HCT116 (cell line): ENCODE measurements at regions not wholly inside any gene's neighbourhood (a gene's known extent, or its start where the extent isn't known, plus 50 kb on each side); places are given as distances from the start of the nearest gene placed in this dataset.

Source experiments
- ATAC-seq: fragments of 200-7000 bp; cut with Tn5 transposase; 2 replicates; pipeline ENCODE4 v1.9.1; 2020; ENCODE audit warnings: mild to moderate bottlenecking, moderate library complexity
- BruUV-seq: library from RNA; stranded (reverse); fragments of 400-500 nt; replicated peaks from 2 replicates; lab custom pipeline; 2021; lab: Mats Ljungman, UMichigan
- CTCF ChIA-PET: fragments of 300-600 bp; sonication (Branson Sonifier 250); formaldehyde crosslinking; loops from one replicate; lab custom pipeline; 2021; ENCODE audit warnings: antibody characterized with exemption; lab: Charles Lee
- POLR2A ChIA-PET: fragments of 300-600, 350-600 bp; sonication (Branson Sonifier 250); formaldehyde crosslinking; loops from one replicate; lab custom pipeline; 2021; ENCODE audit warnings: antibody characterized with exemption; lab: Charles Lee
- RAD21 ChIA-PET, 2 experiments: fragments of 300-600 bp; sonication (Branson Sonifier 250); formaldehyde crosslinking; loops; one replicate each; lab custom pipeline; 2023; ENCODE audit warnings: low total read pairs in 2 of 2; ENCODE audit not compliant: uncharacterized antibody in 2 of 2, unreplicated experiment in 2 of 2, low non-redundant PET in 1 of 2; lab: Charles Lee
- DNase-seq: peaks from one replicate; pipeline ENCODE4 v3.0.0-alpha.2; 2010; ENCODE audit warnings: low read depth, low spot score
- H2AFZ ChIP-seq: fragments of 200-600 bp; shearing (Covaris generic), sonication (generic); 2 replicates; pipeline ENCODE4 v1.6.1; 2017; ENCODE audit warnings: low read depth, mixed run types, mixed read lengths, antibody characterized with exemption, low read length; ENCODE audit not compliant: poor library complexity, severe bottlenecking
- H3K27ac ChIP-seq: 2 replicates; pipeline ENCODE4 v1.5.1; 2012; ENCODE audit warnings: low read depth, low read length
- H3K27me3 ChIP-seq: fragments of 200-600 bp; sonication (generic); 2 replicates; pipeline ENCODE4 v1.6.1; 2016; ENCODE audit warnings: mixed run types, low read length, mixed read lengths; ENCODE audit not compliant: insufficient read depth
- H3K36me3 ChIP-seq, 2 experiments: fragments of 200-500 bp in 1 of 2; fragments of 200-600 bp in 1 of 2; sonication (Bioruptor generic) in 1 of 2; sonication (generic) in 1 of 2; 2 replicates each; pipeline versions ENCODE4 v1.5.1 to v1.6.1; 2014 to 2016; ENCODE audit warnings: low read length in 2 of 2, inconsistent platforms in 1 of 2, mixed read lengths in 1 of 2, mixed run types in 1 of 2; ENCODE audit not compliant: insufficient read depth in 2 of 2, control insufficient read depth in 1 of 2
- H3K4me1 ChIP-seq, 2 experiments: fragments of 200-600 bp in 1 of 2; sonication (generic) in 1 of 2; 2 replicates each; pipeline versions ENCODE4 v1.5.1 to v1.6.1; 2012 to 2017; ENCODE audit warnings: low read length in 2 of 2, inconsistent platforms in 1 of 2, mild to moderate bottlenecking in 1 of 2, mixed read lengths in 1 of 2, mixed run types in 1 of 2, moderate library complexity in 1 of 2; ENCODE audit not compliant: insufficient read depth in 2 of 2, control insufficient read depth in 1 of 2
- H3K4me2 ChIP-seq: fragments of 200-600 bp; sonication (generic); 2 replicates; pipeline ENCODE4 v1.6.1; 2017; ENCODE audit warnings: mixed run types, low read length, mixed read lengths
- H3K4me3 ChIP-seq, 2 experiments: fragments of 200-600 bp in 1 of 2; sonication (generic) in 1 of 2; replicated peaks in 1 of 2; 2 replicates each; pipeline ENCODE4 v1.5.1; 2011 to 2016; ENCODE audit warnings: low read length in 2 of 2, control low read depth in 1 of 2, low read depth in 1 of 2, mild to moderate bottlenecking in 1 of 2, mixed read lengths in 1 of 2, mixed run types in 1 of 2
- H3K79me2 ChIP-seq: fragments of 200-600 bp; sonication (generic); 2 replicates; pipeline ENCODE4 v1.6.1; 2017; ENCODE audit warnings: mild to moderate bottlenecking, mixed run types, low read length, moderate library complexity, mixed read lengths; ENCODE audit not compliant: insufficient read depth
- H3K9ac ChIP-seq: fragments of 200-600 bp; sonication (generic); 2 replicates; pipeline ENCODE4 v1.6.1; 2016; ENCODE audit warnings: low read length, mixed read lengths
- H3K9me2 ChIP-seq: fragments of 200-600 bp; sonication (generic), shearing (Covaris generic); 2 replicates; pipeline ENCODE4 v1.6.1; 2017; ENCODE audit warnings: mixed run types, mild to moderate bottlenecking, moderate library complexity; ENCODE audit not compliant: insufficient read depth
- H3K9me3 ChIP-seq, 2 experiments: fragments of 200-500 bp in 1 of 2; fragments of 200-600 bp in 1 of 2; sonication (Bioruptor generic) in 1 of 2; sonication (generic) in 1 of 2; 2 replicates each; pipeline ENCODE4 v1.6.1; 2014 to 2017; ENCODE audit warnings: low read length in 2 of 2, mixed read lengths in 2 of 2, inconsistent platforms in 1 of 2, low read depth in 1 of 2, mild to moderate bottlenecking in 1 of 2, mixed run types in 1 of 2, moderate library complexity in 1 of 2; ENCODE audit not compliant: control insufficient read depth in 1 of 2, insufficient read depth in 1 of 2
- H4K20me1 ChIP-seq: fragments of 200-600 bp; sonication (generic), shearing (Covaris generic); 2 replicates; pipeline ENCODE4 v1.6.1; 2017; ENCODE audit warnings: mixed run types, mild to moderate bottlenecking, moderate library complexity; ENCODE audit not compliant: insufficient read depth
- ATF3 ChIP-seq: IDR thresholded peaks from 2 replicates; pipeline ENCODE4 v1.6.1; 2012
- CBX3 ChIP-seq: IDR thresholded peaks from 2 replicates; pipeline ENCODE4 v1.6.1; 2012; ENCODE audit warnings: low read depth
- CEBPB ChIP-seq: IDR thresholded peaks from 2 replicates; pipeline ENCODE4 v1.6.1; 2012; ENCODE audit warnings: low read depth
- CTCF ChIP-seq, 3 experiments: fragments of 200-600 bp in 1 of 3; sonication (generic) in 1 of 3; IDR thresholded peaks in 2 of 3; conservative IDR thresholded peaks in 1 of 3; 2 replicates each; pipeline ENCODE4 v1.5.1; 2012 to 2017; ENCODE audit warnings: low read depth in 2 of 3, low read length in 2 of 3, antibody characterized with exemption in 1 of 3, borderline replicate concordance in 1 of 3, control low read depth in 1 of 3, mild to moderate bottlenecking in 1 of 3, mixed read lengths in 1 of 3, mixed run types in 1 of 3, moderate library complexity in 1 of 3; ENCODE audit not compliant: insufficient read depth in 1 of 3
- ELF1 ChIP-seq: IDR thresholded peaks from 2 replicates; pipeline ENCODE4 v1.6.1; 2012; ENCODE audit warnings: low read depth, borderline replicate concordance
- EZH2phosphoT487 ChIP-seq: fragments of 200-600 bp; IDR thresholded peaks from 2 replicates; pipeline ENCODE4 v1.6.1; 2018; ENCODE audit warnings: antibody characterized with exemption, borderline replicate concordance
- FOSL1 ChIP-seq: IDR thresholded peaks from 2 replicates; pipeline ENCODE4 v1.6.1; 2012; ENCODE audit warnings: low read depth
- JUND ChIP-seq: IDR thresholded peaks from 2 replicates; pipeline ENCODE4 v1.6.1; 2012
- MAX ChIP-seq: IDR thresholded peaks from 2 replicates; pipeline ENCODE4 v1.6.1; 2012
- POLR2A ChIP-seq: IDR thresholded peaks from 2 replicates; pipeline ENCODE4 v1.7.0; 2011; ENCODE audit warnings: borderline replicate concordance; ENCODE audit not compliant: insufficient read depth, insufficient read length; ENCODE audit errors: extremely low read depth
- POLR2AphosphoS5 ChIP-seq: IDR thresholded peaks from 2 replicates; pipeline ENCODE4 v1.6.1; 2011; ENCODE audit warnings: mild to moderate bottlenecking, low read depth, low read length, moderate library complexity
- SIN3A ChIP-seq: IDR thresholded peaks from 2 replicates; pipeline ENCODE4 v1.6.1; 2012; ENCODE audit warnings: low read depth
- SRF ChIP-seq: IDR thresholded peaks from 2 replicates; pipeline ENCODE4 v1.6.1; 2012; ENCODE audit warnings: low read depth
- TCF7L2 ChIP-seq: IDR thresholded peaks from 2 replicates; pipeline ENCODE4 v1.7.0; 2011; ENCODE audit warnings: borderline replicate concordance, inconsistent platforms; ENCODE audit not compliant: insufficient read depth, insufficient read length; ENCODE audit errors: extremely low read depth
- YY1 ChIP-seq: IDR thresholded peaks from 2 replicates; pipeline ENCODE4 v1.6.1; 2011; ENCODE audit warnings: low read length, low read depth, moderate library complexity, mild to moderate bottlenecking; ENCODE audit not compliant: insufficient replicate concordance; ENCODE audit errors: extremely low read depth
- ZBTB33 ChIP-seq: IDR thresholded peaks from 2 replicates; pipeline ENCODE4 v1.6.1; 2011; ENCODE audit warnings: mild to moderate bottlenecking, low read length, moderate library complexity; ENCODE audit not compliant: insufficient replicate concordance; ENCODE audit errors: extremely low read depth
- ZFX ChIP-seq: fragments of 450-650 bp; IDR thresholded peaks from 2 replicates; pipeline ENCODE4 v1.6.1; 2017
- ZNF274 ChIP-seq: fragments of 200-500 bp; sonication (Bioruptor generic); IDR thresholded peaks from 2 replicates; pipeline ENCODE4 v1.6.1; 2014; ENCODE audit warnings: mild to moderate bottlenecking, low read depth, low read length, inconsistent platforms
- intact Hi-C: fragments of 100-400 bp; cut with micrococcal nuclease; formaldehyde crosslinking; loops from 2 replicates; pipeline ENCODE4 v1.10.0; 2022

GRCh38 chr5:103433211-103433610 is 129.4 kb downstream of the NUDT12 start:
- CTCF ChIA-PET, result no interaction called here

GRCh38 chr5:103428923-103429322 is 133.7 kb downstream of the NUDT12 start:
- no peaks in the 10 kb centered on the region for H4K20me1 ChIP-seq
- DNase-seq (no peak), ATAC-seq (no peak)
- ChIA-PET POLR2A (no interaction called here), RAD21 (no interaction called here), CTCF (no interaction called here)
- intact Hi-C loops, result no loop called here
- no peaks in the 10 kb centered on the region for H3K9me3 ChIP-seq
- H3K4me3 ChIP-seq, result no peak overlapping the region
- no peak overlapping the region for H3K27ac ChIP-seq
- H3K9ac ChIP-seq, result no peak overlapping the region
- peaks cover 0 to under 1% of the 10 kb centered on the region in 2 experiments; a peak in 1 of 4 replicates for H3K4me1 ChIP-seq
- no peaks in the 10 kb centered on the region for H3K27me3 ChIP-seq
- no peak overlapping the region for H3K4me2 ChIP-seq
- no peaks in the 10 kb centered on the region for H3K79me2 ChIP-seq
- H2AFZ ChIP-seq, result no peak overlapping the region
- no peaks in the 10 kb centered on the region for H3K9me2 ChIP-seq
- H3K36me3 ChIP-seq, result no peaks in the 10 kb centered on the region
- BruUV-seq, result no TSS peak
- TF ChIP-seq POLR2AphosphoS5 (no peak), YY1 (no peak), SRF (no peak), CEBPB (no peak), ZBTB33 (no peak), MAX (no peak), FOSL1 (no peak), EZH2phosphoT487 (no peak), POLR2A (no peak), CTCF (IDR thresholded peaks at IDR 0.05 in 2 of 3, conservative IDR thresholded peaks at IDR 0.05 in 1 of 3; ENCODE audit: borderline replicate concordance in 1 of 3, insufficient read depth in 1 of 3, low read depth in 2 of 3, low read length in 2 of 3) (no peak), ELF1 (no peak), ATF3 (no peak), ZNF274 (no peak), CBX3 (no peak), ZFX (no peak), SIN3A (no peak)

More at GRCh38 chr5:103433211-103433610, 129.4 kb downstream of the NUDT12 start:
- H3K9ac ChIP-seq, result no peak overlapping the region
- H3K9me2 ChIP-seq, result no peaks in the 10 kb centered on the region
- no peaks in the 10 kb centered on the region for H4K20me1 ChIP-seq
- no peak for TF ChIP-seq SIN3A
- TF ChIP-seq ZFX, result no peak
- no peak for TF ChIP-seq POLR2AphosphoS5
- TF ChIP-seq TCF7L2, result no peak
- TF ChIP-seq JUND, result no peak
- TF ChIP-seq EZH2phosphoT487, result no peak
- no peak for TF ChIP-seq ZNF274
- ChIA-PET RAD21 (no interaction called here), POLR2A (no interaction called here)
- no peak overlapping the region for H3K27ac ChIP-seq
- intact Hi-C loops, result no loop called here
- DNase-seq (no peak), ATAC-seq (no peak)
- peak overlapping the region; percentile 76 for H2AFZ ChIP-seq
- no peaks in the 10 kb centered on the region for H3K9me3 ChIP-seq
- no peak overlapping the region for H3K4me2 ChIP-seq
- H3K36me3 ChIP-seq, result no peaks in the 10 kb centered on the region
- no TSS peak for BruUV-seq
- H3K79me2 ChIP-seq, result no peaks in the 10 kb centered on the region
- H3K4me3 ChIP-seq, result no peak overlapping the region
- peaks cover 0 to 7% of the 10 kb centered on the region in 2 experiments; a peak in 1 of 4 replicates for H3K4me1 ChIP-seq
- H3K27me3 ChIP-seq, result no peaks in the 10 kb centered on the region
